ENCODE measurements at regions not wholly inside any gene's neighbourhood (a gene's known extent, or its start where the extent isn't known, plus 50 kb on each side); places are given as distances from the start of the nearest gene placed in this dataset.
"Not testable (repeated sequence)": the region's sequence is repeated elsewhere in the genome, so short reads cannot be mapped to it uniquely, and the experiment has no call there.

GRCh38 chr12:5273709-5274108 lies 158.2 kb upstream of the NTF3 start:
- no peaks in the 10 kb centered on the region for H3K27me3 Mint-ChIP-seq (ENCODE audit: unreplicated experiment)
- H3K4me1 Mint-ChIP-seq (ENCODE audit: unreplicated experiment) = no peaks in the 10 kb centered on the region
- TF ChIP-seq CTCF (IDR thresholded peaks at IDR 0.05) = no peak
- H3K9me3 Mint-ChIP-seq (ENCODE audit: unreplicated experiment) = no peaks in the 10 kb centered on the region
- no peak overlapping the region for H3K4me3 Mint-ChIP-seq (ENCODE audit: unreplicated experiment)
- DNase-seq (ENCODE audit: extremely low spot score, unreplicated experiment) = no peak
- H3K27ac Mint-ChIP-seq (ENCODE audit: unreplicated experiment) = no peak overlapping the region
- H3K36me3 Mint-ChIP-seq (ENCODE audit: unreplicated experiment) = no peaks in the 10 kb centered on the region

GRCh38 chr12:5276327-5276880 lies 155.5 kb upstream of the NTF3 start:
- no peak for DNase-seq (ENCODE audit: extremely low spot score, unreplicated experiment)
- Mint-ChIP-seq H3K4me3 (ENCODE audit: unreplicated experiment) (no peak overlapping the region), H3K27ac (ENCODE audit: unreplicated experiment) (no peak overlapping the region), H3K27me3 (ENCODE audit: unreplicated experiment) (no peaks in the 10 kb centered on the region), H3K36me3 (ENCODE audit: unreplicated experiment) (no peaks in the 10 kb centered on the region), H3K4me1 (ENCODE audit: unreplicated experiment) (no peaks in the 10 kb centered on the region), H3K9me3 (ENCODE audit: unreplicated experiment) (no peaks in the 10 kb centered on the region)
- no peak for TF ChIP-seq CTCF (IDR thresholded peaks at IDR 0.05)

- no peaks in the 10 kb centered on the region for H3K9me3 Mint-ChIP-seq (ENCODE audit: unreplicated experiment)
- H3K4me1 Mint-ChIP-seq (ENCODE audit: unreplicated experiment) = no peaks in the 10 kb centered on the region
- TF ChIP-seq CTCF (IDR thresholded peaks at IDR 0.05) = no peak
- no peak overlapping the region for H3K27ac Mint-ChIP-seq (ENCODE audit: unreplicated experiment)
- no peak overlapping the region for H3K4me3 Mint-ChIP-seq (ENCODE audit: unreplicated experiment)
- peaks cover 8% of the 10 kb centered on the region for H3K27me3 Mint-ChIP-seq (ENCODE audit: unreplicated experiment)
- no peaks in the 10 kb centered on the region for H3K36me3 Mint-ChIP-seq (ENCODE audit: unreplicated experiment)
- DNase-seq (ENCODE audit: extremely low spot score, unreplicated experiment) = no peak
Observed at GRCh38 chr12:5280086-5280485, 151.8 kb upstream of the NTF3 start.

GRCh38 chr12:5290368-5290767 lies 141.5 kb upstream of the NTF3 start:
- H3K27me3 Mint-ChIP-seq (ENCODE audit: unreplicated experiment); H3K4me3 Mint-ChIP-seq (ENCODE audit: unreplicated experiment); H3K9me3 Mint-ChIP-seq (ENCODE audit: unreplicated experiment); DNase-seq (ENCODE audit: extremely low spot score, unreplicated experiment); H3K36me3 Mint-ChIP-seq (ENCODE audit: unreplicated experiment); H3K4me1 Mint-ChIP-seq (ENCODE audit: unreplicated experiment); H3K27ac Mint-ChIP-seq (ENCODE audit: unreplicated experiment): not testable (repeated sequence)

- Mint-ChIP-seq H3K9me3 (ENCODE audit: unreplicated experiment) (no peaks in the 10 kb centered on the region), H3K4me1 (ENCODE audit: unreplicated experiment) (peaks cover 10% of the 10 kb centered on the region), H3K36me3 (ENCODE audit: unreplicated experiment) (no peaks in the 10 kb centered on the region), H3K27me3 (ENCODE audit: unreplicated experiment) (no peaks in the 10 kb centered on the region), H3K4me3 (ENCODE audit: unreplicated experiment) (no peak overlapping the region), H3K27ac (ENCODE audit: unreplicated experiment) (no peak overlapping the region)
- TF ChIP-seq CTCF (IDR thresholded peaks at IDR 0.05) = no peak
- no peak for DNase-seq (ENCODE audit: extremely low spot score, unreplicated experiment)
Observed at GRCh38 chr12:5292651-5293050, 139.3 kb upstream of the NTF3 start.

GRCh38 chr12:5293773-5294172 lies 138.1 kb upstream of the NTF3 start:
- H3K9me3 Mint-ChIP-seq (ENCODE audit: unreplicated experiment) = no peaks in the 10 kb centered on the region
- no peak for TF ChIP-seq CTCF (IDR thresholded peaks at IDR 0.05)
- no peak for DNase-seq (ENCODE audit: extremely low spot score, unreplicated experiment)
- peaks cover 10% of the 10 kb centered on the region for H3K4me1 Mint-ChIP-seq (ENCODE audit: unreplicated experiment)
- H3K36me3 Mint-ChIP-seq (ENCODE audit: unreplicated experiment) = no peaks in the 10 kb centered on the region
- H3K4me3 Mint-ChIP-seq (ENCODE audit: unreplicated experiment) = no peak overlapping the region
- H3K27ac Mint-ChIP-seq (ENCODE audit: unreplicated experiment) = no peak overlapping the region
- no peaks in the 10 kb centered on the region for H3K27me3 Mint-ChIP-seq (ENCODE audit: unreplicated experiment)

All from osteocyte (in vitro differentiated cells).